Esophagus muscularis mucosa (tissue), 4 donors: ENCODE measurements at regions not wholly inside any gene's neighbourhood (a gene's known extent, or its start where the extent isn't known, plus 50 kb on each side); places are given as distances from the start of the nearest gene placed in this dataset.
A peak's percentile ranks its signal among the peaks of the same experiment; 100 is the strongest.

ENCODE experiments used
- DNase-seq: peaks from one replicate; pipeline ENCODE4 v3.0.0-alpha.2; 2017; ENCODE audit errors: extremely low spot score
- H3K27ac ChIP-seq, 4 donors: fragments of 200-600 bp; sonication (generic); replicated peaks in 1 of 4; 1 replicate in 3 of 4; 2 replicates in 1 of 4; pipeline ENCODE4 v1.5.1; 2016 to 2019; ENCODE audit warnings: mild to moderate bottlenecking in 1 of 4
- H3K27me3 ChIP-seq, 4 donors: fragments of 200-600 bp; sonication (generic); one replicate each; pipeline versions ENCODE4 v1.5.1 to v1.6.0; 2016 to 2019
- H3K36me3 ChIP-seq, 4 donors: fragments of 200-600 bp; sonication (generic); one replicate each; pipeline ENCODE4 v1.5.1; 2016 to 2019
- H3K4me1 ChIP-seq, 4 donors: fragments of 200-600 bp; sonication (generic); one replicate each; pipeline ENCODE4 v1.5.1; 2016 to 2019
- H3K4me3 ChIP-seq, 4 donors: fragments of 200-600 bp; sonication (generic); 1 replicate in 2 of 4; 2 replicates in 2 of 4; pipeline ENCODE4 v1.5.1; 2016 to 2019; ENCODE audit warnings: mild to moderate bottlenecking in 4 of 4, moderate library complexity in 1 of 4
- H3K9me3 ChIP-seq, 4 donors: fragments of 200-600 bp; sonication (generic); 1 replicate in 3 of 4; 2 replicates in 1 of 4; pipeline ENCODE4 v1.5.1; 2016 to 2019
- EP300 ChIP-seq: sonication (generic); formaldehyde crosslinking; IDR thresholded peaks from one replicate; pipeline ENCODE4 v1.6.1; 2017; ENCODE audit warnings: antibody characterized with exemption
- POLR2A ChIP-seq: fragments of 450-650 bp; IDR thresholded peaks from one replicate; pipeline ENCODE4 v1.6.1; 2017; ENCODE audit warnings: antibody characterized with exemption, moderate library complexity, mild to moderate bottlenecking, low read depth
- POLR2AphosphoS5 ChIP-seq, 2 donors: sonication (generic); formaldehyde crosslinking; IDR thresholded peaks; one replicate each; pipeline ENCODE4 v1.6.1; 2017; ENCODE audit warnings: antibody characterized with exemption in 2 of 2
- WGBS: methylation state at CpG from one replicate; pipeline ENCODE4 v1.1.5; 2018; 5-methylcytosine and 5-hydroxymethylcytosine counted together
- intact Hi-C: fragments of 100-400 bp; cut with DNase I; formaldehyde crosslinking; loops from one replicate; pipeline ENCODE4 v1.15.1; 2023
- TF ChIP-seq, protein P1 (sequence below), 3 experiments: fragments of 200-600 bp in 2 of 3; fragments of 450-650 bp in 1 of 3; sonication (generic) in 2 of 3; IDR thresholded peaks; one replicate each; pipeline ENCODE4 v1.5.1; 2017 to 2019; ENCODE audit warnings: antibody characterized with exemption in 3 of 3, mild to moderate bottlenecking in 2 of 3, moderate library complexity in 1 of 3

DNA sequence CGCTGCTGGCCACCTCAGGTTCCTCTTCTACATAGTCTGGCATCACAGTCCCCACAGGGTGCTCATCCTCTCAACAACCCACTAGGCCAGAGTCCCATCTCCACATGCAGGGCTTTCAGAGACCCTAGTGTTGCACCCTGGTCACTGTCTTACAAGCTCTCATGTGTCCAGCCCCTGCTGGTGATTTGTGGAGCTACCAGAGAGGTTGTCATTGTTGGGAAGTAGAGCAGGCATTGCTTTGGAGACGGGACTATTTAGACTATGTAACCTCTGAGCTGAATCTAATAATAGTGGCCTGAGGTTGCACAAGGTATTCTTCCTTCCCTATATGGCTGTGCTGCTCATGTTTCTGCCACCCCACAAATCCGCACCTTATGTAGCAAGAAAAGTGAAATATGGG, 135.3 kb upstream of the VWC2 start:
- no peaks in the 10 kb centered on the region for H3K36me3 ChIP-seq
- no peak overlapping the region for H3K4me3 ChIP-seq
- no peaks in the 10 kb centered on the region for H3K27me3 ChIP-seq
- peak; percentile 87 for DNase-seq
- TF ChIP-seq, protein P1, sequence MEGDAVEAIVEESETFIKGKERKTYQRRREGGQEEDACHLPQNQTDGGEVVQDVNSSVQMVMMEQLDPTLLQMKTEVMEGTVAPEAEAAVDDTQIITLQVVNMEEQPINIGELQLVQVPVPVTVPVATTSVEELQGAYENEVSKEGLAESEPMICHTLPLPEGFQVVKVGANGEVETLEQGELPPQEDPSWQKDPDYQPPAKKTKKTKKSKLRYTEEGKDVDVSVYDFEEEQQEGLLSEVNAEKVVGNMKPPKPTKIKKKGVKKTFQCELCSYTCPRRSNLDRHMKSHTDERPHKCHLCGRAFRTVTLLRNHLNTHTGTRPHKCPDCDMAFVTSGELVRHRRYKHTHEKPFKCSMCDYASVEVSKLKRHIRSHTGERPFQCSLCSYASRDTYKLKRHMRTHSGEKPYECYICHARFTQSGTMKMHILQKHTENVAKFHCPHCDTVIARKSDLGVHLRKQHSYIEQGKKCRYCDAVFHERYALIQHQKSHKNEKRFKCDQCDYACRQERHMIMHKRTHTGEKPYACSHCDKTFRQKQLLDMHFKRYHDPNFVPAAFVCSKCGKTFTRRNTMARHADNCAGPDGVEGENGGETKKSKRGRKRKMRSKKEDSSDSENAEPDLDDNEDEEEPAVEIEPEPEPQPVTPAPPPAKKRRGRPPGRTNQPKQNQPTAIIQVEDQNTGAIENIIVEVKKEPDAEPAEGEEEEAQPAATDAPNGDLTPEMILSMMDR (IDR thresholded peaks at IDR 0.05) = no peak
- TF ChIP-seq POLR2AphosphoS5 (IDR thresholded peaks at IDR 0.05) (no peak), POLR2A (no peak), EP300 (no peak)
- WGBS = 60% methylated on average over 3 of the region's 3 CpGs
- no peaks in the 10 kb centered on the region for H3K9me3 ChIP-seq
- no peaks in the 10 kb centered on the region for H3K4me1 ChIP-seq
- H3K27ac ChIP-seq = no peak overlapping the region
- intact Hi-C loops = no loop called here

GRCh38 chr7:49639068-49639593, 134.3 kb upstream of the VWC2 start:
- Histone ChIP-seq H3K9me3 (no peaks in the 10 kb centered on the region), H3K4me3 (no peak overlapping the region), H3K36me3 (no peaks in the 10 kb centered on the region), H3K27me3 (no peaks in the 10 kb centered on the region), H3K4me1 (no peaks in the 10 kb centered on the region), H3K27ac (no peak overlapping the region)
- TF ChIP-seq POLR2AphosphoS5 (IDR thresholded peaks at IDR 0.05) = no peak
- TF ChIP-seq, protein P1 (IDR thresholded peaks at IDR 0.05) = no peak
- TF ChIP-seq EP300 = no peak
- TF ChIP-seq POLR2A = no peak
- WGBS = 80% methylated on average over 1 of the region's 1 CpG
- intact Hi-C loops = no loop called here
- peak; percentile 31 for DNase-seq

DNA sequence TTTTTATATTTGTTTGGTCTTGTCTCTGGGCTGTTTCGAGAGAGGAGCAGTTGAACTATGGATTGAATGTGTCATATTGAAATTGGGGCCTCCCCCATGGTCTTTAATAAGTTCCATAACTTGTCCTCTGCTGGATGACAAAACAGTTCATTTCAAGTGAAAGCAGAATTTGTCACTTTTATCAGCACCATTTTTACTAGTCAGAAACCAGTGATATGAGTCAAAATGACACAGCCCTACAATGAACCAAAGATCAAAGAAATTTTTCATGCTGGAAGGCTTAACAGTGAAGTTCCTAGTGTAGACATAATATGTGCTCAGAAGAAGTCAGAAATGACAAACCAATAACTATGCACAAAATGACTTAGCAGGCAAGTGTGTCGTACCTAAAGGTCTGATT, 133.6 kb upstream of the VWC2 start:
- DNase-seq = no peak
- Histone ChIP-seq H3K9me3 (no peaks in the 10 kb centered on the region), H3K4me1 (no peaks in the 10 kb centered on the region), H3K27me3 (no peaks in the 10 kb centered on the region), H3K4me3 (no peak overlapping the region), H3K36me3 (no peaks in the 10 kb centered on the region), H3K27ac (no peak overlapping the region)
- WGBS = 86% methylated on average over 2 of the region's 2 CpGs
- TF ChIP-seq POLR2AphosphoS5 (IDR thresholded peaks at IDR 0.05) (no peak), EP300 (no peak), POLR2A (no peak)
- TF ChIP-seq, protein P1 (IDR thresholded peaks at IDR 0.05) = no peak
- intact Hi-C loops = no loop called here

GRCh38 chr7:49643321-49643720, 130.1 kb upstream of the VWC2 start:
- Histone ChIP-seq H3K27ac (no peak overlapping the region), H3K27me3 (no peaks in the 10 kb centered on the region), H3K4me3 (no peak overlapping the region), H3K9me3 (no peaks in the 10 kb centered on the region), H3K4me1 (no peaks in the 10 kb centered on the region), H3K36me3 (no peaks in the 10 kb centered on the region)
- no peak for TF ChIP-seq EP300
- no peak for TF ChIP-seq POLR2AphosphoS5 (IDR thresholded peaks at IDR 0.05)
- TF ChIP-seq, protein P1 (IDR thresholded peaks at IDR 0.05) = no peak
- TF ChIP-seq POLR2A = no peak
- intact Hi-C loops = no loop called here
- WGBS = 70% methylated on average over 5 of the region's 5 CpGs
- DNase-seq = peak; percentile 68

GRCh38 chr7:49643736-49644135, 129.7 kb upstream of the VWC2 start:
- intact Hi-C loops = no loop called here
- 69% methylated on average over 4 of the region's 4 CpGs for WGBS
- TF ChIP-seq, protein P1 (IDR thresholded peaks at IDR 0.05) = no peak
- TF ChIP-seq POLR2A (no peak), POLR2AphosphoS5 (IDR thresholded peaks at IDR 0.05) (no peak), EP300 (no peak)

More at GRCh38 chr7:49643736-49644135, 129.7 kb upstream of the VWC2 start:
- Histone ChIP-seq H3K9me3 (no peaks in the 10 kb centered on the region), H3K36me3 (no peaks in the 10 kb centered on the region), H3K4me1 (no peaks in the 10 kb centered on the region), H3K27me3 (no peaks in the 10 kb centered on the region), H3K4me3 (no peak overlapping the region), H3K27ac (no peak overlapping the region)
- peak; percentile 50 for DNase-seq
